IMR-90 (cell line): ENCODE measurements at regions not wholly inside any gene's neighbourhood (a gene's known extent, or its start where the extent isn't known, plus 50 kb on each side); places are given as distances from the start of the nearest gene placed in this dataset.

Source experiments
- ATAC-seq: fragments of 200-7000 bp; cut with Tn5 transposase; 2 replicates; pipeline ENCODE4 v1.9.1; 2020; ENCODE audit warnings: low read depth, mild to moderate bottlenecking, moderate library complexity
- BruUV-seq: library from RNA; stranded (reverse); fragments of 400-500 nt; replicated peaks from 2 replicates; lab custom pipeline; 2021; lab: Mats Ljungman, UMichigan
- CTCF ChIA-PET: fragments of 300-600 bp; formaldehyde crosslinking; extraction: SDS; loops from one replicate; lab custom pipeline; 2021; ENCODE audit warnings: antibody characterized with exemption; lab: Yijun Ruan, JAX
- POLR2A ChIA-PET: fragments of 300-600 bp; sonication (Branson Sonifier 250); formaldehyde crosslinking; loops from one replicate; lab custom pipeline; 2022; ENCODE audit warnings: antibody characterized with exemption; ENCODE audit not compliant: unreplicated experiment; lab: Charles Lee
- DNase-seq: peaks from one replicate; pipeline ENCODE4 v3.0.0; 2013
- H2AFZ ChIP-seq: replicated peaks from 2 replicates; pipeline ENCODE3; 2013; ENCODE audit warnings: low read length, mild to moderate bottlenecking; ENCODE audit not compliant: poor library complexity
- H2AK5ac ChIP-seq: 2 replicates; pipeline ENCODE4 v1.6.1; 2013; ENCODE audit warnings: low read depth, low read length, inconsistent platforms
- H2AK9ac ChIP-seq: replicated peaks from 2 replicates; pipeline ENCODE3; 2013; ENCODE audit warnings: mild to moderate bottlenecking, low read depth, low read length, moderate library complexity; ENCODE audit not compliant: poor library complexity
- H2BK120ac ChIP-seq: 2 replicates; pipeline ENCODE4 v1.6.1; 2013; ENCODE audit warnings: low read depth, low read length, inconsistent platforms
- H2BK15ac ChIP-seq: 3 replicates; pipeline ENCODE4 v1.6.1; 2013; ENCODE audit warnings: low read depth, low read length, inconsistent platforms
- H2BK20ac ChIP-seq: 2 replicates; pipeline ENCODE4 v1.6.1; 2013; ENCODE audit warnings: low read depth, mild to moderate bottlenecking, inconsistent platforms, low read length, moderate library complexity
- H2BK5ac ChIP-seq: 2 replicates; pipeline ENCODE4 v1.6.1; 2013; ENCODE audit warnings: mild to moderate bottlenecking, low read depth, low read length, inconsistent platforms; ENCODE audit not compliant: poor library complexity, severe bottlenecking
- H3K14ac ChIP-seq: replicated peaks from 2 replicates; pipeline ENCODE4 v1.6.1; 2013; ENCODE audit warnings: low read depth, low read length, inconsistent platforms
- H3K18ac ChIP-seq: 2 replicates; pipeline ENCODE4 v1.6.1; 2013; ENCODE audit warnings: low read depth, low read length, control low read depth
- H3K23ac ChIP-seq: 2 replicates; pipeline ENCODE4 v1.6.1; 2013; ENCODE audit warnings: low read depth, low read length, inconsistent platforms
- H3K27ac ChIP-seq: 2 replicates; pipeline ENCODE4 v1.5.1; 2013; ENCODE audit warnings: mild to moderate bottlenecking, control low read depth, low read length; ENCODE audit not compliant: insufficient read depth
- H3K27me3 ChIP-seq: 2 replicates; pipeline ENCODE4 v1.6.1; 2013; ENCODE audit warnings: low read length; ENCODE audit not compliant: control insufficient read depth, insufficient read depth
- H3K36me3 ChIP-seq: 2 replicates; pipeline ENCODE4 v1.6.1; 2013; ENCODE audit warnings: low read length, mixed read lengths; ENCODE audit not compliant: control insufficient read depth, insufficient read depth
- H3K4ac ChIP-seq: 2 replicates; pipeline ENCODE4 v1.6.1; 2013; ENCODE audit warnings: low read depth, low read length, inconsistent platforms
- H3K4me1 ChIP-seq: 2 replicates; pipeline ENCODE4 v1.6.1; 2013; ENCODE audit warnings: low read length, mixed read lengths; ENCODE audit not compliant: control insufficient read depth, insufficient read depth
- H3K4me2 ChIP-seq: 2 replicates; pipeline ENCODE4 v1.6.1; 2013; ENCODE audit warnings: low read depth, mild to moderate bottlenecking, control low read depth, low read length, moderate library complexity
- H3K4me3 ChIP-seq: 2 replicates; pipeline ENCODE4 v1.5.1; 2013; ENCODE audit warnings: low read depth, mild to moderate bottlenecking, control low read depth, low read length, moderate library complexity; ENCODE audit not compliant: insufficient read depth
- H3K56ac ChIP-seq: 2 replicates; pipeline ENCODE4 v1.6.1; 2013; ENCODE audit warnings: low read length, inconsistent platforms; ENCODE audit not compliant: insufficient read depth; ENCODE audit errors: extremely low read depth
- H3K79me1 ChIP-seq, 2 experiments: 2 replicates each; pipeline ENCODE4 v1.6.1; 2013; ENCODE audit warnings: low read length in 2 of 2, inconsistent platforms in 1 of 2, low read depth in 1 of 2
- H3K9ac ChIP-seq: 2 replicates; pipeline ENCODE4 v1.6.1; 2013; ENCODE audit warnings: low read depth, low read length, control low read depth
- H3K9me1 ChIP-seq: 2 replicates; pipeline ENCODE4 v1.6.1; 2013; ENCODE audit warnings: low read length, inconsistent platforms; ENCODE audit not compliant: insufficient read depth
- H3K9me3 ChIP-seq: 2 replicates; pipeline ENCODE4 v1.6.1; 2013; ENCODE audit warnings: low read length; ENCODE audit not compliant: control insufficient read depth, insufficient read depth
- H4K20me1 ChIP-seq: 2 replicates; pipeline ENCODE4 v1.6.1; 2013; ENCODE audit warnings: low read length, inconsistent platforms; ENCODE audit not compliant: insufficient read depth
- H4K5ac ChIP-seq: 2 replicates; pipeline ENCODE4 v1.6.1; 2013; ENCODE audit warnings: mild to moderate bottlenecking, low read depth, low read length, control low read depth
- H4K8ac ChIP-seq, 2 experiments: 2 replicates each; pipeline ENCODE4 v1.6.1; 2013; ENCODE audit warnings: low read depth in 2 of 2, low read length in 2 of 2, control low read depth in 1 of 2, inconsistent platforms in 1 of 2
- H4K91ac ChIP-seq: 2 replicates; pipeline ENCODE4 v1.6.1; 2013; ENCODE audit warnings: low read depth, low read length, inconsistent platforms; ENCODE audit not compliant: insufficient read depth
- CHD1 ChIP-seq: IDR thresholded peaks from 2 replicates; pipeline ENCODE4 v1.6.1; 2012; ENCODE audit warnings: low read depth, low read length, improper control_type of control experiment
- NFE2L2 ChIP-seq: fragments of 150-350 bp; IDR thresholded peaks from 2 replicates; pipeline ENCODE4 v1.6.1; 2016; ENCODE audit warnings: low read depth, mild to moderate bottlenecking, low read length
- POLR2A ChIP-seq: IDR thresholded peaks from 2 replicates; pipeline ENCODE4 v1.6.1; 2012; ENCODE audit warnings: mild to moderate bottlenecking, low read depth, low read length
- RAD21 ChIP-seq: IDR thresholded peaks from 2 replicates; pipeline ENCODE4 v1.6.1; 2012; ENCODE audit warnings: low read length, improper control_type of control experiment
- WGBS, 2 experiments: methylation state at CpG; one replicate each; pipeline versions ENCODE4 v1.1.5 to v1.1.7; 2013; ENCODE audit warnings: missing lambda C conversion rate in 2 of 2; ENCODE audit not compliant: insufficient read length in 1 of 2; ENCODE audit errors: extremely low coverage in 2 of 2; 5-methylcytosine and 5-hydroxymethylcytosine counted together
- dilution Hi-C: fragments of 300-500 bp; cut with HindIII; formaldehyde crosslinking; loops from one replicate; pipeline ENCODE4 v1.14.3; 2018; ENCODE audit warnings: low sequenced_read_pairs; ENCODE audit not compliant: unreplicated experiment
- in situ Hi-C: fragments of 300-500 bp; cut with MboI; formaldehyde crosslinking; loops from 3 replicates; pipeline ENCODE4 v1.14.3; 2019; ENCODE audit warnings: low sequenced_read_pairs, inconsistent platforms, mixed read lengths
- intact Hi-C: fragments of 100-400 bp; cut with micrococcal nuclease; formaldehyde crosslinking; loops from 2 replicates; pipeline ENCODE4 v1.10.0; 2022

DNA sequence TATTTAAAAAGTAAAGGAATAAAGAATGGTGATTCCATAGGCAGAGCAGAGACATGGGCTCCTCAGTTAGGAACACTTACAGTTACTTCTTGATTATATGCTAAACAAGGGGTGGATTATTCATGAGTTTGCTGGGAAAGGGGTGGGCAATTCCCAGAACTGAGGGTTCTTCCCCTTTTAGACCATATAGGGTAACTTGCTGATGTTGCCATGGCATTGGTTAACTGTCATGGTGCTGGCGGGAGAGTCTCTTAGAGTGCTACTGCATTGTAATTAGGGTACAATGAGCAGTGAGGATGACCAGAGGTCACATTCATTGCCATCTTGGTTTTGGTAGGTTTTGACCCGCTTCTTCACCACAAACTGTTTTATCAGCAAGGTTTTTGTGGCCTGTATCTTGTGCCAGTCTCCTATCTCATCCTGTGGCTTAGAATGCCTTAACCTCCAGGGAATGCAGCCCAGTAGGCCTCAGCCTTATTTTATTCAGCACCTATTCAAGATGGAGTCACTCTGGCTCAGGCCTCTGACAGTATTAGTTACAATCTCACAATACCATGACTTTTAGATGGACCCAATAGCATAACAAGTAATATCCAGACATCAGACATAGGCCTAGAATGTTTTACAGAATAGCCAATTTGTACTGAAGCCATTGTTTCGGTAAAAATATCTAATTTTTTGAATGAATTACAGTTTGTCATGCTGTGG lies 106.8 kb downstream of the ZBTB18 start:
- no peak overlapping the region for H3K56ac ChIP-seq
- in situ Hi-C loops: no loop called here

More for the DNA sequence above, 106.8 kb downstream of the ZBTB18 start:
- Histone ChIP-seq H4K91ac (no peak overlapping the region), H3K9me1 (peaks cover 5% of the 10 kb centered on the region; the same call in 1 of the 2 replicates), H4K20me1 (no peaks in the 10 kb centered on the region), H2BK5ac (no peak overlapping the region), H3K27me3 (no peaks in the 10 kb centered on the region), H3K23ac (no peak overlapping the region), H3K4me1 (peaks cover 3% of the 10 kb centered on the region; the same call in 1 of the 2 replicates), H4K8ac (no peak overlapping the region), H3K79me1 (no peaks in the 10 kb centered on the region), H4K5ac (no peak overlapping the region), H3K9ac (no peak overlapping the region), H3K4me3 (no peak overlapping the region), H3K14ac (no peak overlapping the region), H2AK5ac (no peak overlapping the region), H2AK9ac (no peak overlapping the region), H3K9me3 (no peaks in the 10 kb centered on the region), H3K27ac (no peak overlapping the region), H3K4me2 (no peak overlapping the region), H2BK120ac (no peak overlapping the region), H3K4ac (no peak overlapping the region), H2AFZ (no peak overlapping the region), H3K36me3 (no peaks in the 10 kb centered on the region), H3K18ac (no peak overlapping the region), H2BK20ac (no peak overlapping the region), H2BK15ac (no peak overlapping the region)
- DNase-seq (no peak), ATAC-seq (no peak)
- BruUV-seq: no TSS peak
- no peak for TF ChIP-seq POLR2A
- TF ChIP-seq CHD1: no peak
- no peak for TF ChIP-seq NFE2L2
- no peak for TF ChIP-seq RAD21
- dilution Hi-C loops: no loop called here
- no CpG with 5 or more reads among the region's 3 CpGs for WGBS, 2 experiments
- intact Hi-C loops: no loop called here
- CTCF ChIA-PET: no interaction called here
- POLR2A ChIA-PET: no interaction called here
